ENCODE measurements at regions not wholly inside any gene's neighbourhood (a gene's known extent, or its start where the extent isn't known, plus 50 kb on each side); places are given as distances from the start of the nearest gene placed in this dataset.
A peak's percentile ranks its signal among the peaks of the same experiment; 100 is the strongest.

GRCh38 chr2:59314031-59314766, 1073.1 kb upstream of the FANCL start:
- DNase-seq (ENCODE audit: low read depth), result no peak

- no peak for DNase-seq (ENCODE audit: low read depth)
Measured at GRCh38 chr2:59312967-59313940, 1072.1 kb upstream of the FANCL start.

- DNase-seq (ENCODE audit: low read depth), result no peak
Measured at GRCh38 chr2:59312029-59312428, 1070.9 kb upstream of the FANCL start.

GRCh38 chr2:59308108-59308507, 1067.0 kb upstream of the FANCL start:
- no peak for DNase-seq (ENCODE audit: low read depth)

GRCh38 chr2:59307196-59307595, 1066.1 kb upstream of the FANCL start:
- no peak for DNase-seq (ENCODE audit: low read depth)

- DNase-seq (ENCODE audit: low read depth), result no peak
Measured at GRCh38 chr2:59303272-59303671, 1062.1 kb upstream of the FANCL start.

GRCh38 chr2:59302683-59303082, 1061.6 kb upstream of the FANCL start:
- no peak for DNase-seq (ENCODE audit: low read depth)

GRCh38 chr2:59301466-59302402, 1060.6 kb upstream of the FANCL start:
- peak; percentile 84 for DNase-seq (ENCODE audit: low read depth)

- no peak for DNase-seq (ENCODE audit: low read depth)
Measured at GRCh38 chr2:59297816-59298215, 1056.7 kb upstream of the FANCL start.

- peak; percentile 7 for DNase-seq (ENCODE audit: low read depth)
Measured at GRCh38 chr2:59296279-59296678, 1055.2 kb upstream of the FANCL start.

- DNase-seq (ENCODE audit: low read depth), result no peak
Measured at GRCh38 chr2:59295524-59296162, 1054.5 kb upstream of the FANCL start.

GRCh38 chr2:59288771-59289170, 1047.6 kb upstream of the FANCL start:
- no peak for DNase-seq (ENCODE audit: low read depth)

GRCh38 chr2:59282374-59283057, 1041.4 kb upstream of the FANCL start:
- no peak for DNase-seq (ENCODE audit: low read depth)

- no peak for DNase-seq (ENCODE audit: low read depth)
Measured at GRCh38 chr2:59277671-59278070, 1036.5 kb upstream of the FANCL start.

- no peak for DNase-seq (ENCODE audit: low read depth)
Measured at GRCh38 chr2:59276917-59277316, 1035.8 kb upstream of the FANCL start.

GRCh38 chr2:59276033-59276432, 1034.9 kb upstream of the FANCL start:
- peak; percentile 9 for DNase-seq (ENCODE audit: low read depth)

- no peak for DNase-seq (ENCODE audit: low read depth)
Measured at GRCh38 chr2:59266453-59266852, 1025.3 kb upstream of the FANCL start.

GRCh38 chr2:59259913-59260312, 1018.8 kb upstream of the FANCL start:
- DNase-seq (ENCODE audit: low read depth), result no peak

- no peak for DNase-seq (ENCODE audit: low read depth)
Measured at GRCh38 chr2:59256290-59256689, 1015.2 kb upstream of the FANCL start.

- DNase-seq (ENCODE audit: low read depth), result no peak
Measured at GRCh38 chr2:59254279-59254678, 1013.2 kb upstream of the FANCL start.

GRCh38 chr2:59250307-59250677, 1009.2 kb upstream of the FANCL start:
- DNase-seq (ENCODE audit: low read depth), result no peak
